ENCODE measurements at regions not wholly inside any gene's neighbourhood (a gene's known extent, or its start where the extent isn't known, plus 50 kb on each side); places are given as distances from the start of the nearest gene placed in this dataset.

GRCh38 chr9:118533850-118534249 is 829.6 kb downstream of the TLR4 start:
- no peak overlapping the region for H3K56ac ChIP-seq (ENCODE audit: insufficient read length, low read depth, low read length)
- Mint-ChIP-seq H3K36me3 (ENCODE audit: insufficient read depth in 1 of 3, low read depth in 3 of 3) (no peaks in the 10 kb centered on the region), H3K27ac (no peak overlapping the region), H3K27me3 (ENCODE audit: low read depth) (no peaks in the 10 kb centered on the region), H3K4me3 (no peak overlapping the region), H3K9me3 (no peaks in the 10 kb centered on the region), H3K4me1 (peaks cover 3% of the 10 kb centered on the region in 2 experiments; a peak in 2 of 4 replicates)
- no peaks in the 10 kb centered on the region for H3K4me1 ChIP-seq (ENCODE audit: insufficient read depth, low read length)
- H2BK5ac ChIP-seq (ENCODE audit: insufficient read length, low read length): no peak overlapping the region
- H2BK15ac ChIP-seq (ENCODE audit: low read depth, low read length): no peak overlapping the region
- no peaks in the 10 kb centered on the region for H4K20me1 ChIP-seq (ENCODE audit: control insufficient read depth, insufficient read depth, insufficient read length)
- no peak overlapping the region for H4K8ac ChIP-seq (replicated peaks; ENCODE audit: insufficient read length, low read depth, low read length)
- no peaks in the 10 kb centered on the region for H3K23me2 ChIP-seq (ENCODE audit: insufficient read length, low read depth, low read length, poor library complexity, severe bottlenecking)
- H3K4me2 ChIP-seq (ENCODE audit: insufficient read depth, insufficient read length, low read length): no peak overlapping the region
- no peak overlapping the region for H2BK12ac ChIP-seq (ENCODE audit: insufficient read length, low read depth, low read length)
- no peak overlapping the region for H2BK120ac ChIP-seq (ENCODE audit: low read depth, low read length, poor library complexity, severe bottlenecking)
- no peak overlapping the region for H3T11ph ChIP-seq (ENCODE audit: low read length)
- no peak overlapping the region for H4K91ac ChIP-seq (ENCODE audit: insufficient read length, low read depth, low read length)
- no peak overlapping the region for H2AFZ ChIP-seq (ENCODE audit: low read length)
- H2AK5ac ChIP-seq (ENCODE audit: insufficient read length, low read length): no peak overlapping the region
- H2BK20ac ChIP-seq (ENCODE audit: low read depth, low read length, poor library complexity, severe bottlenecking): no peak overlapping the region
- no peak overlapping the region for H3K18ac ChIP-seq (ENCODE audit: insufficient read length, low read depth, low read length)
- no peaks in the 10 kb centered on the region for H3K27me3 ChIP-seq (ENCODE audit: insufficient read depth, low read length)
- no peak overlapping the region for H3K23ac ChIP-seq (ENCODE audit: insufficient read length, low read depth, low read length)
- H3K79me2 ChIP-seq (ENCODE audit: insufficient read depth, low read length): no peaks in the 10 kb centered on the region
- DNase-seq: no peak
- no peak overlapping the region for H3K9ac ChIP-seq (ENCODE audit: extremely low read depth, insufficient read length, low read length)
- no peaks in the 10 kb centered on the region for H3K79me1 ChIP-seq (ENCODE audit: insufficient read depth, low read depth, low read length, poor library complexity, severe bottlenecking)
- H3K14ac ChIP-seq (ENCODE audit: insufficient read depth, low read length): no peak overlapping the region
- H3K4ac ChIP-seq (ENCODE audit: low read depth, low read length): no peak overlapping the region
- WGBS (ENCODE audit: extremely low coverage, insufficient read length, low lambda C conversion rate): no CpG with 5 or more reads among the region's 3 CpGs
- no peaks in the 10 kb centered on the region for H3K9me3 ChIP-seq (ENCODE audit: control insufficient read depth, low read depth, low read length)
- no peak overlapping the region for H4K5ac ChIP-seq (ENCODE audit: insufficient read length, low read depth, low read length)
- H3K27ac ChIP-seq (ENCODE audit: insufficient read length, low read depth, low read length): no peak overlapping the region
- TF ChIP-seq CTCF (conservative IDR thresholded peaks at IDR 0.05): no peak

Data from H9 (cell line).